Neural cell (in vitro differentiated cells): ENCODE measurements at regions not wholly inside any gene's neighbourhood (a gene's known extent, or its start where the extent isn't known, plus 50 kb on each side); places are given as distances from the start of the nearest gene placed in this dataset.

ENCODE experiments used
- H2AFZ ChIP-seq: fragments of 200-600, 300-800 bp; sonication (generic), shearing (Covaris generic); 2 replicates; pipeline ENCODE4 v1.6.0; 2014; ENCODE audit warnings: low read depth, mild to moderate bottlenecking, antibody characterized with exemption, low read length, moderate library complexity
- H3F3A ChIP-seq: fragments of 200-600 bp; shearing (Covaris generic); 2 replicates; pipeline ENCODE4 v1.6.1; 2016; ENCODE audit warnings: mild to moderate bottlenecking, moderate library complexity, mixed read lengths, antibody characterized with exemption, low read length; ENCODE audit not compliant: insufficient read depth, poor library complexity, severe bottlenecking
- H3K27ac ChIP-seq: fragments of 200-600, 300-800 bp; sonication (generic), shearing (Covaris generic); 2 replicates; pipeline ENCODE4 v1.5.1; 2014; ENCODE audit warnings: mild to moderate bottlenecking, low read length, moderate library complexity
- H3K27me3 ChIP-seq: fragments of 300-800, 200-600 bp; sonication (generic), shearing (Covaris generic); 2 replicates; pipeline ENCODE4 v1.6.0; 2014; ENCODE audit warnings: mild to moderate bottlenecking, low read depth, low read length, moderate library complexity; ENCODE audit not compliant: insufficient read depth
- H3K36me3 ChIP-seq: fragments of 300-800, 200-600 bp; sonication (generic), shearing (Covaris generic); 2 replicates; pipeline ENCODE4 v1.5.1; 2014; ENCODE audit warnings: mild to moderate bottlenecking, antibody characterized with exemption, low read length, moderate library complexity; ENCODE audit not compliant: insufficient read depth
- H3K4me2 ChIP-seq: fragments of 300-800, 200-600 bp; sonication (generic), shearing (Covaris generic); 2 replicates; pipeline ENCODE4 v1.6.0; 2014; ENCODE audit warnings: mild to moderate bottlenecking, low read length
- H3K4me3 ChIP-seq: fragments of 300-800, 200-600 bp; sonication (generic), shearing (Covaris generic); 2 replicates; pipeline ENCODE4 v1.5.1; 2014; ENCODE audit warnings: mild to moderate bottlenecking, low read length, moderate library complexity
- H3K79me2 ChIP-seq: fragments of 200-600 bp; shearing (Covaris generic); replicated peaks from 2 replicates; pipeline ENCODE4 v1.6.0; 2014; ENCODE audit warnings: mild to moderate bottlenecking, low read length, moderate library complexity; ENCODE audit not compliant: insufficient read depth
- H3K9ac ChIP-seq: fragments of 300-800, 200-600 bp; sonication (generic), shearing (Covaris generic); 2 replicates; pipeline ENCODE4 v1.6.1; 2016; ENCODE audit warnings: mild to moderate bottlenecking, low read length, mixed read lengths
- H3K9me2 ChIP-seq: fragments of 200-600 bp; shearing (Covaris generic); 2 replicates; pipeline ENCODE4 v1.6.1; 2016; ENCODE audit warnings: mild to moderate bottlenecking, low read length, mixed read lengths; ENCODE audit not compliant: insufficient read depth
- H3K9me3 ChIP-seq: fragments of 200-600, 300-800 bp; sonication (generic), shearing (Covaris generic); 2 replicates; pipeline ENCODE4 v1.6.1; 2016; ENCODE audit warnings: mild to moderate bottlenecking, mixed run types, low read length, moderate library complexity, mixed read lengths
- H4K20me1 ChIP-seq: fragments of 200-600 bp; shearing (Covaris generic); 2 replicates; pipeline ENCODE4 v1.6.1; 2016; ENCODE audit warnings: mild to moderate bottlenecking, mixed run types; ENCODE audit not compliant: insufficient read depth
- EP300 ChIP-seq: fragments of 450-650 bp; conservative IDR thresholded peaks from 2 replicates; pipeline ENCODE4 v1.6.1; 2014; ENCODE audit warnings: antibody characterized with exemption, mild to moderate bottlenecking, moderate library complexity; ENCODE audit not compliant: poor library complexity, severe bottlenecking
- EZH2 ChIP-seq: fragments of 200-600, 300-800 bp; shearing (Covaris generic), sonication (generic); IDR thresholded peaks from 2 replicates; pipeline ENCODE4 v1.6.1; 2014; ENCODE audit warnings: antibody characterized with exemption, low read length, borderline replicate concordance, mild to moderate bottlenecking; ENCODE audit not compliant: insufficient read depth, poor library complexity, severe bottlenecking
- MXI1 ChIP-seq: fragments of 450-650 bp; conservative IDR thresholded peaks from 2 replicates; pipeline ENCODE4 v1.6.1; 2014; ENCODE audit warnings: antibody characterized with exemption, mild to moderate bottlenecking; ENCODE audit not compliant: poor library complexity, severe bottlenecking
- POLR2AphosphoS5 ChIP-seq: IDR thresholded peaks from 2 replicates; pipeline ENCODE4 v1.6.1; 2012
- RAD21 ChIP-seq: fragments of 450-650 bp; conservative IDR thresholded peaks from 2 replicates; pipeline ENCODE4 v1.6.1; 2014; ENCODE audit warnings: antibody characterized with exemption, mild to moderate bottlenecking, moderate library complexity
- SMC3 ChIP-seq: fragments of 450-650 bp; conservative IDR thresholded peaks from 2 replicates; pipeline ENCODE4 v1.6.1; 2014; ENCODE audit warnings: antibody characterized with exemption, mild to moderate bottlenecking, moderate library complexity; ENCODE audit not compliant: poor library complexity
- TAF1 ChIP-seq: IDR thresholded peaks from 2 replicates; pipeline ENCODE4 v1.6.1; 2012; ENCODE audit warnings: low read depth
- TF ChIP-seq, protein P1 (sequence below): IDR thresholded peaks from 2 replicates; pipeline ENCODE4 v1.6.1; 2012; ENCODE audit warnings: borderline replicate concordance
- TF ChIP-seq, protein P2 (sequence below): fragments of 450-650 bp; IDR thresholded peaks from 2 replicates; pipeline ENCODE4 v1.5.1; 2014; ENCODE audit warnings: antibody characterized with exemption, mild to moderate bottlenecking, moderate library complexity; ENCODE audit not compliant: poor library complexity, severe bottlenecking

DNA sequence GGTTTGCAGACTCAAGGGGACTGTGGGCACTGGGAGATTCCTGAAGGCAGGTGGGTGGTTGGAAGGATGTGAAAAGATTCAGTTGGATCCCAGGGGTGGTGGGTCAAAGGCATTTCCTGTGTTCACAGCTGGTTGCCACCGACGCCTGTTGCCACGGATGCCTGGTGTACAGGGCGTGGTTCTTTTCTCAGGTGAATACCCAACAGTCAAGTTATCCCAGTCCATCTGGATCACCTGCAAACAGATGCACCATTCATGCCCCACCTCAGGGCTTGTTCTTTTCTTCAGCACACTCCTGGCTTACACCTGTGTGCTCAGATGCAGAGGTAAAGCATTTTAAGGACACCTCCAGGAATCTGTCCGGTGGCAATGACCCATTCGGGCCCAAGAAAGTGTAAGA, 55.8 kb upstream of the SHOX start:
- Histone ChIP-seq H3K4me2 (no peak overlapping the region), H3K27ac (peak overlapping the region; percentile 24), H2AFZ (no peak overlapping the region), H3K4me3 (peak overlapping the region; percentile 31), H4K20me1 (no peaks in the 10 kb centered on the region), H3K27me3 (no peaks in the 10 kb centered on the region), H3F3A (no peaks in the 10 kb centered on the region), H3K36me3 (no peaks in the 10 kb centered on the region), H3K9me3 (peaks cover 6% of the 10 kb centered on the region), H3K9ac (no peak overlapping the region), H3K9me2 (no peaks in the 10 kb centered on the region), H3K79me2 (no peaks in the 10 kb centered on the region)
- TF ChIP-seq MXI1 (no peak), POLR2AphosphoS5 (no peak), SMC3 (no peak), EZH2 (no peak), RAD21 (no peak), TAF1 (no peak), EP300 (no peak)
- TF ChIP-seq, protein P1, sequence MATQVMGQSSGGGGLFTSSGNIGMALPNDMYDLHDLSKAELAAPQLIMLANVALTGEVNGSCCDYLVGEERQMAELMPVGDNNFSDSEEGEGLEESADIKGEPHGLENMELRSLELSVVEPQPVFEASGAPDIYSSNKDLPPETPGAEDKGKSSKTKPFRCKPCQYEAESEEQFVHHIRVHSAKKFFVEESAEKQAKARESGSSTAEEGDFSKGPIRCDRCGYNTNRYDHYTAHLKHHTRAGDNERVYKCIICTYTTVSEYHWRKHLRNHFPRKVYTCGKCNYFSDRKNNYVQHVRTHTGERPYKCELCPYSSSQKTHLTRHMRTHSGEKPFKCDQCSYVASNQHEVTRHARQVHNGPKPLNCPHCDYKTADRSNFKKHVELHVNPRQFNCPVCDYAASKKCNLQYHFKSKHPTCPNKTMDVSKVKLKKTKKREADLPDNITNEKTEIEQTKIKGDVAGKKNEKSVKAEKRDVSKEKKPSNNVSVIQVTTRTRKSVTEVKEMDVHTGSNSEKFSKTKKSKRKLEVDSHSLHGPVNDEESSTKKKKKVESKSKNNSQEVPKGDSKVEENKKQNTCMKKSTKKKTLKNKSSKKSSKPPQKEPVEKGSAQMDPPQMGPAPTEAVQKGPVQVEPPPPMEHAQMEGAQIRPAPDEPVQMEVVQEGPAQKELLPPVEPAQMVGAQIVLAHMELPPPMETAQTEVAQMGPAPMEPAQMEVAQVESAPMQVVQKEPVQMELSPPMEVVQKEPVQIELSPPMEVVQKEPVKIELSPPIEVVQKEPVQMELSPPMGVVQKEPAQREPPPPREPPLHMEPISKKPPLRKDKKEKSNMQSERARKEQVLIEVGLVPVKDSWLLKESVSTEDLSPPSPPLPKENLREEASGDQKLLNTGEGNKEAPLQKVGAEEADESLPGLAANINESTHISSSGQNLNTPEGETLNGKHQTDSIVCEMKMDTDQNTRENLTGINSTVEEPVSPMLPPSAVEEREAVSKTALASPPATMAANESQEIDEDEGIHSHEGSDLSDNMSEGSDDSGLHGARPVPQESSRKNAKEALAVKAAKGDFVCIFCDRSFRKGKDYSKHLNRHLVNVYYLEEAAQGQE: no peak
- TF ChIP-seq, protein P2, sequence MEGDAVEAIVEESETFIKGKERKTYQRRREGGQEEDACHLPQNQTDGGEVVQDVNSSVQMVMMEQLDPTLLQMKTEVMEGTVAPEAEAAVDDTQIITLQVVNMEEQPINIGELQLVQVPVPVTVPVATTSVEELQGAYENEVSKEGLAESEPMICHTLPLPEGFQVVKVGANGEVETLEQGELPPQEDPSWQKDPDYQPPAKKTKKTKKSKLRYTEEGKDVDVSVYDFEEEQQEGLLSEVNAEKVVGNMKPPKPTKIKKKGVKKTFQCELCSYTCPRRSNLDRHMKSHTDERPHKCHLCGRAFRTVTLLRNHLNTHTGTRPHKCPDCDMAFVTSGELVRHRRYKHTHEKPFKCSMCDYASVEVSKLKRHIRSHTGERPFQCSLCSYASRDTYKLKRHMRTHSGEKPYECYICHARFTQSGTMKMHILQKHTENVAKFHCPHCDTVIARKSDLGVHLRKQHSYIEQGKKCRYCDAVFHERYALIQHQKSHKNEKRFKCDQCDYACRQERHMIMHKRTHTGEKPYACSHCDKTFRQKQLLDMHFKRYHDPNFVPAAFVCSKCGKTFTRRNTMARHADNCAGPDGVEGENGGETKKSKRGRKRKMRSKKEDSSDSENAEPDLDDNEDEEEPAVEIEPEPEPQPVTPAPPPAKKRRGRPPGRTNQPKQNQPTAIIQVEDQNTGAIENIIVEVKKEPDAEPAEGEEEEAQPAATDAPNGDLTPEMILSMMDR: no peak

DNA sequence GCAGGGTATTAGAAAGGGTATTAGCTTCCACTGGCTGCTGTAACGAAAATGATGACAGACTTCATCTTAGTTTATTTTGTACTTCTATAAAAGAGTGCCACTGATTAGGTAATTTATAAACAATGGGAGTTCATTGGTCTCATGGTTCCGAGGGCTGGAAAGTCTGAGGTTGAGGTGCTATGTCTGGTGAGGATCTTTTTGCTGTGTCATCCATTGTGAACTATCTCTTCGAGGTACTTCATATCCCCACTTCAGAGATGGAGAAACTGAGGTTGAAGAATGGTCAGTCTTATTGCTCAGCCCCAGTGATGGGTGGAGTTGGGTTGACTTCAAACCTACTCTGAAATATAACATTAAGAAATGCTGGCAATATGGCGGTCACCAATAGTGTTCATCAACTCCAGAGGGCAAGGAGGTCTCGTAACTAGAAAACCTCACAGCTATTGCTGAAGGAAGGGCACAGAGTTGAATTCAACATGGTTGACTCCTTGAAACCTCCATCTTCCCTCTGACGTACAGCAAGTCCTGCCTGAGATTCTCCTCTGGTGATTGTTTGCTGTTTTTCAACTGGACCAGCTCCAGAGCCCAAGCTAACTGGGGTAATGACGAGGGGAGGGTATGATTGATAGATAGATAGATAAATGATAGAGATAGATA, 53.6 kb upstream of the SHOX start:
- no peak overlapping the region for H2AFZ ChIP-seq
- H3K9me2 ChIP-seq: no peaks in the 10 kb centered on the region
- no peak overlapping the region for H3K9ac ChIP-seq
- no peaks in the 10 kb centered on the region for H4K20me1 ChIP-seq
- peaks cover 6% of the 10 kb centered on the region for H3K9me3 ChIP-seq
- no peaks in the 10 kb centered on the region for H3K79me2 ChIP-seq
- no peak overlapping the region for H3K4me3 ChIP-seq
- no peaks in the 10 kb centered on the region for H3F3A ChIP-seq
- no peak overlapping the region for H3K4me2 ChIP-seq
- H3K27ac ChIP-seq: no peak overlapping the region
- H3K36me3 ChIP-seq: no peaks in the 10 kb centered on the region
- no peaks in the 10 kb centered on the region for H3K27me3 ChIP-seq
- TF ChIP-seq RAD21: no peak
- TF ChIP-seq EZH2: no peak
- TF ChIP-seq, protein P2: no peak
- TF ChIP-seq MXI1: no peak
- TF ChIP-seq SMC3: no peak
- no peak for TF ChIP-seq TAF1
- TF ChIP-seq POLR2AphosphoS5: no peak
- TF ChIP-seq, protein P1: no peak
- TF ChIP-seq EP300: no peak
